K562 (cell line): ENCODE measurements at regions not wholly inside any gene's neighbourhood (a gene's known extent, or its start where the extent isn't known, plus 50 kb on each side); places are given as distances from the start of the nearest gene placed in this dataset.

Experiments used
- CTCF ChIP-seq, 3 experiments: IDR thresholded peaks in 2 of 3; conservative IDR thresholded peaks in 1 of 3; 2 replicates each; pipeline ENCODE4 v1.5.1; 2011 to 2012; ENCODE audit warnings: low read length in 3 of 3, mild to moderate bottlenecking in 3 of 3, control low read depth in 2 of 3, improper control_type of control experiment in 1 of 3, inconsistent platforms in 1 of 3, low read depth in 1 of 3, mixed read lengths in 1 of 3, moderate library complexity in 1 of 3; ENCODE audit not compliant: insufficient read depth in 2 of 3
- KLF1 ChIP-seq: fragments of 450-650 bp; IDR thresholded peaks from 2 replicates; pipeline ENCODE4 v1.6.1; 2016; ENCODE audit warnings: missing genetic modification characterization, missing compliant biosample characterization

- TF ChIP-seq KLF1, result no peak
- TF ChIP-seq CTCF (IDR thresholded peaks at IDR 0.05 in 2 of 3, conservative IDR thresholded peaks at IDR 0.05 in 1 of 3; ENCODE audit: insufficient read depth in 2 of 3, low read depth in 1 of 3, low read length in 3 of 3), result no peak
Observed at GRCh38 chr18:24936691-24937090, 415.3 kb downstream of the ZNF521 start.
